OCI-LY7 (cell line): ENCODE measurements at regions not wholly inside any gene's neighbourhood (a gene's known extent, or its start where the extent isn't known, plus 50 kb on each side); places are given as distances from the start of the nearest gene placed in this dataset.

ENCODE experiments used
- BruUV-seq: library from RNA; stranded (reverse); fragments of 400-500 nt; replicated peaks from 2 replicates; lab custom pipeline; 2021; lab: Mats Ljungman, UMichigan
- CTCF ChIA-PET: fragments of 300-600 bp; sonication (Branson Sonifier 250); formaldehyde crosslinking; loops from one replicate; lab custom pipeline; 2022; ENCODE audit warnings: antibody characterized with exemption; ENCODE audit not compliant: unreplicated experiment; lab: Charles Lee
- POLR2A ChIA-PET: fragments of 300-600 bp; sonication (Branson Sonifier 250); formaldehyde crosslinking; loops from one replicate; lab custom pipeline; 2022; ENCODE audit warnings: antibody characterized with exemption; lab: Charles Lee
- DNase-seq: peaks from one replicate; pipeline ENCODE4 v3.0.0-alpha.2; 2015; ENCODE audit warnings: low spot score
- H2AFZ ChIP-seq: fragments of 200-600 bp; sonication (generic), shearing (Covaris generic); 2 replicates; pipeline ENCODE4 v1.6.1; 2014; ENCODE audit warnings: mild to moderate bottlenecking, antibody characterized with exemption, low read length, moderate library complexity
- H3K27ac ChIP-seq: fragments of 200-600 bp; sonication (generic); 2 replicates; pipeline ENCODE4 v1.5.1; 2014; ENCODE audit warnings: mixed run types, low read depth, mild to moderate bottlenecking, moderate library complexity, low read length, inconsistent platforms; ENCODE audit not compliant: poor library complexity, severe bottlenecking
- H3K36me3 ChIP-seq: fragments of 200-600 bp; sonication (generic); 2 replicates; pipeline ENCODE4 v1.6.1; 2014; ENCODE audit warnings: mild to moderate bottlenecking, antibody characterized with exemption, low read length, moderate library complexity, mixed read lengths; ENCODE audit not compliant: insufficient read depth
- H3K4me1 ChIP-seq: fragments of 200-600 bp; sonication (generic); 2 replicates; pipeline ENCODE4 v1.5.1; 2014; ENCODE audit warnings: mild to moderate bottlenecking, low read length; ENCODE audit not compliant: insufficient read depth, poor library complexity, severe bottlenecking
- H3K4me2 ChIP-seq: fragments of 200-600 bp; sonication (generic); 2 replicates; pipeline ENCODE4 v1.6.1; 2014; ENCODE audit warnings: mild to moderate bottlenecking, low read length
- H3K4me3 ChIP-seq: fragments of 200-600 bp; sonication (generic); 2 replicates; pipeline ENCODE4 v1.5.1; 2014; ENCODE audit warnings: mild to moderate bottlenecking, low read depth, low read length; ENCODE audit not compliant: poor library complexity, severe bottlenecking
- H3K79me2 ChIP-seq: fragments of 200-600 bp; sonication (generic); 2 replicates; pipeline ENCODE4 v1.6.1; 2016; ENCODE audit warnings: low read depth, mild to moderate bottlenecking, low read length, moderate library complexity, mixed read lengths; ENCODE audit not compliant: insufficient read depth
- H3K9me2 ChIP-seq: fragments of 200-600 bp; sonication (generic); 2 replicates; pipeline ENCODE4 v1.6.1; 2016; ENCODE audit warnings: mild to moderate bottlenecking, low read length, mixed read lengths; ENCODE audit not compliant: insufficient read depth
- H3K9me3 ChIP-seq: fragments of 200-600 bp; sonication (generic); 2 replicates; pipeline ENCODE4 v1.6.1; 2014; ENCODE audit warnings: mild to moderate bottlenecking, mixed run types, low read length, mixed read lengths
- H4K20me1 ChIP-seq: fragments of 200-600 bp; sonication (generic); 2 replicates; pipeline ENCODE4 v1.6.1; 2014; ENCODE audit warnings: mild to moderate bottlenecking, antibody characterized with exemption, low read length, moderate library complexity, mixed read lengths; ENCODE audit not compliant: insufficient read depth
- EZH2phosphoT487 ChIP-seq: fragments of 200-600 bp; sonication (generic); IDR thresholded peaks from 2 replicates; pipeline ENCODE4 v1.6.1; 2018; ENCODE audit warnings: low read depth, borderline replicate concordance, mild to moderate bottlenecking, mixed run types, antibody characterized with exemption, low read length, moderate library complexity, mixed read lengths
- intact Hi-C: fragments of 100-400 bp; cut with micrococcal nuclease; formaldehyde crosslinking; loops from one replicate; pipeline ENCODE4 v1.10.0; 2022; ENCODE audit not compliant: unreplicated experiment
- TF ChIP-seq, protein P1 (sequence below): fragments of 200-600 bp; sonication (generic); conservative IDR thresholded peaks from 2 replicates; pipeline ENCODE4 v1.5.1; 2014; ENCODE audit warnings: mild to moderate bottlenecking, antibody characterized with exemption, low read length, moderate library complexity, mixed read lengths

DNA sequence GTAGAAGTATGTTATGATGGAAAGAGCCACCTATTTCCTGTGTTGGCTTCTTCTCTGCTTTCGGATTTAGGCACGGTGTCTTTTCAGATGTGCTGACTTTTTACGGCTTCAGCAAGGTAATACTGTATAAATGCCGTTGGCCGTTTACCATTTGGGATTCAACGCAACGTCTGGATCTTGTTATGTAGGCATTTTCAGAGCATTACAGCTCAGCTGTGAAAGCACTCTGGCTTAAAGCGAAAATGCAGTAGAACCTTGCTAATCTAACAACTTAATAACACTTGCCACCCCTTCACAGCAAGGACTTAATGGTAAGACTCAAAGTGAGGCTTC is 229.9 kb downstream of the EFCAB11 start:
- ChIA-PET CTCF (interaction anchor here (0.6 kb wide), 1 partner anchor 107 kb away, joined by 3 read pairs; no protein-coding TSS in a partner anchor), POLR2A (interaction anchor here (0.6 to 1.1 kb wide), 2 partner anchors 12 to 53 kb away, joined by 3 to 9 read pairs; no protein-coding TSS in a partner anchor)
- no TSS peak for BruUV-seq
- Histone ChIP-seq H3K36me3 (no peaks in the 10 kb centered on the region), H3K4me1 (peaks cover 30% of the 10 kb centered on the region), H3K79me2 (no peaks in the 10 kb centered on the region), H3K9me2 (no peaks in the 10 kb centered on the region), H3K9me3 (no peaks in the 10 kb centered on the region), H2AFZ (peak overlapping the region; percentile 85; the same call in 1 of the 2 replicates), H3K4me3 (no peak overlapping the region), H3K27ac (no peak overlapping the region), H4K20me1 (no peaks in the 10 kb centered on the region), H3K4me2 (peak overlapping the region; percentile 29; the same call in 1 of the 2 replicates)
- DNase-seq: no peak
- intact Hi-C loops: no loop called here
- TF ChIP-seq EZH2phosphoT487: no peak
- TF ChIP-seq, protein P1, sequence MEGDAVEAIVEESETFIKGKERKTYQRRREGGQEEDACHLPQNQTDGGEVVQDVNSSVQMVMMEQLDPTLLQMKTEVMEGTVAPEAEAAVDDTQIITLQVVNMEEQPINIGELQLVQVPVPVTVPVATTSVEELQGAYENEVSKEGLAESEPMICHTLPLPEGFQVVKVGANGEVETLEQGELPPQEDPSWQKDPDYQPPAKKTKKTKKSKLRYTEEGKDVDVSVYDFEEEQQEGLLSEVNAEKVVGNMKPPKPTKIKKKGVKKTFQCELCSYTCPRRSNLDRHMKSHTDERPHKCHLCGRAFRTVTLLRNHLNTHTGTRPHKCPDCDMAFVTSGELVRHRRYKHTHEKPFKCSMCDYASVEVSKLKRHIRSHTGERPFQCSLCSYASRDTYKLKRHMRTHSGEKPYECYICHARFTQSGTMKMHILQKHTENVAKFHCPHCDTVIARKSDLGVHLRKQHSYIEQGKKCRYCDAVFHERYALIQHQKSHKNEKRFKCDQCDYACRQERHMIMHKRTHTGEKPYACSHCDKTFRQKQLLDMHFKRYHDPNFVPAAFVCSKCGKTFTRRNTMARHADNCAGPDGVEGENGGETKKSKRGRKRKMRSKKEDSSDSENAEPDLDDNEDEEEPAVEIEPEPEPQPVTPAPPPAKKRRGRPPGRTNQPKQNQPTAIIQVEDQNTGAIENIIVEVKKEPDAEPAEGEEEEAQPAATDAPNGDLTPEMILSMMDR: no peak

DNA sequence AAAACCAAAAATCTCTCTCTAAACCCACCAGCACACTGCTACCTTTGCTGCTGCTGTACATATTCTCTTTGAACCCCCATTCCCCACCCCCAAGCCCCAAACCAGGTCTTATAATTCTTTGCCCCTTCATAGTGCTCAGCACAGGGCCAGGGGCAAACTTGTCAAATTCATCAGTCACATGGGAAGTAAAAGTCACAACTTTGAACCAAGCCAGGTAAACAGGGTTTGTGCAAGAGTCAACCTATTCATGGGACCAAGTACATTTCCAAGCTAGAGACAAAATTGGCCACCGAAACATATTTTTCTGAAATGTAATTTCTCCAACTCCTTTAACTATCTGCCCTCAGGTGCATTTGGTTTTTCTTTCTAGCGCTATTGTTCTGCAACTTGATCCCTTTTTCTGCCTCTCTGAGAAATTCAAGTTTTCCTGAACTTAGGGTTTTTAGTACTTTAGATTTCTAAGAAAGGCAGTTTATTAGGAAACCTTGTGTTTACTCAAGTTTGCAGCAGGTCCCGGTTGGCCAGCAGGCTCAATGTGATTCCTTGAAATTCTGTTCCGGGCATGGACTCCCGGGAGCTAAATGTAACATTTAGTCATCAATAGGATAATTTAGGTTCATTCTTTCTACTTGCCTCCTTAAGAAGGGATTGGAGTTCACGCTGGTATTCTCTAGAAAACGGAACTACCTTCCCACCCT is 230.5 kb downstream of the EFCAB11 start:
- CTCF ChIA-PET: interaction anchor here (0.6 kb wide), 1 partner anchor 106 kb away, joined by 3 read pairs; no protein-coding TSS in a partner anchor
- no peaks in the 10 kb centered on the region for H3K36me3 ChIP-seq
- no peak overlapping the region for H3K4me3 ChIP-seq
- DNase-seq: no peak
- H3K4me1 ChIP-seq: peaks cover 34% of the 10 kb centered on the region
- intact Hi-C loops: no loop called here
- H3K4me2 ChIP-seq: peak overlapping the region; percentile 29; the same call in 1 of the 2 replicates
- no peaks in the 10 kb centered on the region for H3K79me2 ChIP-seq
- peak overlapping the region; percentile 85; the same call in 1 of the 2 replicates for H2AFZ ChIP-seq
- POLR2A ChIA-PET: interaction anchor here (0.6 to 0.7 kb wide), 2 partner anchors 28 to 52 kb away, joined by 3 read pairs; no protein-coding TSS in a partner anchor
- H3K9me2 ChIP-seq: no peaks in the 10 kb centered on the region
- TF ChIP-seq, protein P1: no peak
- TF ChIP-seq EZH2phosphoT487: no peak
- BruUV-seq: no TSS peak
- no peaks in the 10 kb centered on the region for H3K9me3 ChIP-seq
- H4K20me1 ChIP-seq: no peaks in the 10 kb centered on the region
- no peak overlapping the region for H3K27ac ChIP-seq

DNA sequence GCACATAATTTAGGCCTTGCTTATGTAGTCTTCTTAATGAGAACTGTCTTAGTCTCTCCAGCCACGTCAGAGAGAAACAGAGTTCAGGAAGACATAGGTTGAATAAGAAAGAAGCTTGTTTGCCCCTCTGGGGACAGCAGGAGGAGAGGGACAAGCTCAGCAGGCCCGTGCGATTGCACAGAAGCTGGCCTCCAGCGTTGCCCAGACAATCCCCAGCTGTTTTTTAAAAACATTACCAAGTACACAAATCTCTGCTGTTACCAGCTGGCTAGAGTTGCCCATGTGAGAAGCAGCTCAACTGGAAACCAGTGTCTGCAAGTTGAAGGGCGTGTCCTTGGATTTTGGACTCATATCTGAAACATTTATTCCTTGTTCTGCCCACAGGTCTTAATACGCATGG is 232.6 kb downstream of the EFCAB11 start:
- Histone ChIP-seq H3K79me2 (no peaks in the 10 kb centered on the region), H3K36me3 (no peaks in the 10 kb centered on the region), H3K4me1 (peaks cover 34% of the 10 kb centered on the region), H2AFZ (peak overlapping the region; percentile 97), H3K4me3 (no peak overlapping the region), H3K9me3 (no peaks in the 10 kb centered on the region), H3K27ac (no peak overlapping the region), H3K9me2 (no peaks in the 10 kb centered on the region), H4K20me1 (no peaks in the 10 kb centered on the region), H3K4me2 (no peak overlapping the region)
- DNase-seq: no peak
- TF ChIP-seq, protein P1: no peak
- CTCF ChIA-PET: no interaction called here
- POLR2A ChIA-PET: interaction anchor here (0.8 to 2.1 kb wide), 5 partner anchors 10 to 50 kb away, joined by 3 to 7 read pairs (median 4); no protein-coding TSS in a partner anchor
- no TSS peak for BruUV-seq
- intact Hi-C loops: no loop called here
